ENCODE measurements at regions not wholly inside any gene's neighbourhood (a gene's known extent, or its start where the extent isn't known, plus 50 kb on each side); places are given as distances from the start of the nearest gene placed in this dataset.

- H3K4me3 ChIP-seq (ENCODE audit: low read depth, low read length) = no peak overlapping the region
- DNase-seq = no peak
- H3K9me3 ChIP-seq = no peaks in the 10 kb centered on the region
- no peaks in the 10 kb centered on the region for H3K36me3 ChIP-seq
- no peaks in the 10 kb centered on the region for H3K4me1 ChIP-seq
- TF ChIP-seq, protein P1, sequence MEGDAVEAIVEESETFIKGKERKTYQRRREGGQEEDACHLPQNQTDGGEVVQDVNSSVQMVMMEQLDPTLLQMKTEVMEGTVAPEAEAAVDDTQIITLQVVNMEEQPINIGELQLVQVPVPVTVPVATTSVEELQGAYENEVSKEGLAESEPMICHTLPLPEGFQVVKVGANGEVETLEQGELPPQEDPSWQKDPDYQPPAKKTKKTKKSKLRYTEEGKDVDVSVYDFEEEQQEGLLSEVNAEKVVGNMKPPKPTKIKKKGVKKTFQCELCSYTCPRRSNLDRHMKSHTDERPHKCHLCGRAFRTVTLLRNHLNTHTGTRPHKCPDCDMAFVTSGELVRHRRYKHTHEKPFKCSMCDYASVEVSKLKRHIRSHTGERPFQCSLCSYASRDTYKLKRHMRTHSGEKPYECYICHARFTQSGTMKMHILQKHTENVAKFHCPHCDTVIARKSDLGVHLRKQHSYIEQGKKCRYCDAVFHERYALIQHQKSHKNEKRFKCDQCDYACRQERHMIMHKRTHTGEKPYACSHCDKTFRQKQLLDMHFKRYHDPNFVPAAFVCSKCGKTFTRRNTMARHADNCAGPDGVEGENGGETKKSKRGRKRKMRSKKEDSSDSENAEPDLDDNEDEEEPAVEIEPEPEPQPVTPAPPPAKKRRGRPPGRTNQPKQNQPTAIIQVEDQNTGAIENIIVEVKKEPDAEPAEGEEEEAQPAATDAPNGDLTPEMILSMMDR (IDR thresholded peaks at IDR 0.05; ENCODE audit: low read depth, low read length) = no peak
- H3K27me3 ChIP-seq = no peaks in the 10 kb centered on the region
These were observed 778.0 kb upstream of the NECTIN3 start for GRCh38 chr3:110293660-110294059.

DNA sequence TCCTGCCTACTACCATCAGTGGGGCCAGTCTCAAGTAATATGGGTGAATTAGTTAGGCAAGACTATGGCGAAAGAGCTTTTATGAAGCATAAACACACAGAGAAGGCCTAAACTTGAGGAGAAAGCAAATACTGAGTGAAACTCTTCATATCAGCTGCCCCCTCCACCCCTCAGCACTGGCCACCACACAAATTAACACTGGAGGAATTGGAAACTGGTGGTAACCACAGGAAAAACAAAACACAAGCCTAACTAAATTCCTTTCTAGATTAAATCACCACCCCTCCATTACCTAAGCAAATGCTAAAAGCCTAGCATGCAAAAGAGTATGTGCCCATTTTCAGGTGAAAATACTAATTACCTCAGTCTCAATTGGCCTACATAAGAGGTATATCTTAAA lies 774.7 kb upstream of the NECTIN3 start:
- Histone ChIP-seq H3K36me3 (no peaks in the 10 kb centered on the region), H3K4me1 (no peaks in the 10 kb centered on the region), H3K4me3 (ENCODE audit: low read depth, low read length) (no peak overlapping the region), H3K27me3 (no peaks in the 10 kb centered on the region), H3K9me3 (no peaks in the 10 kb centered on the region)
- DNase-seq = no peak
- TF ChIP-seq, protein P1 (IDR thresholded peaks at IDR 0.05; ENCODE audit: low read depth, low read length) = no peak

- DNase-seq = no peak
- no peaks in the 10 kb centered on the region for H3K27me3 ChIP-seq
- H3K4me3 ChIP-seq (ENCODE audit: low read depth, low read length) = no peak overlapping the region
- no peaks in the 10 kb centered on the region for H3K4me1 ChIP-seq
- H3K36me3 ChIP-seq = no peaks in the 10 kb centered on the region
- H3K9me3 ChIP-seq = no peaks in the 10 kb centered on the region
- TF ChIP-seq, protein P1 (IDR thresholded peaks at IDR 0.05; ENCODE audit: low read depth, low read length) = no peak
These were observed 769.8 kb upstream of the NECTIN3 start for GRCh38 chr3:110301781-110302180.

DNA sequence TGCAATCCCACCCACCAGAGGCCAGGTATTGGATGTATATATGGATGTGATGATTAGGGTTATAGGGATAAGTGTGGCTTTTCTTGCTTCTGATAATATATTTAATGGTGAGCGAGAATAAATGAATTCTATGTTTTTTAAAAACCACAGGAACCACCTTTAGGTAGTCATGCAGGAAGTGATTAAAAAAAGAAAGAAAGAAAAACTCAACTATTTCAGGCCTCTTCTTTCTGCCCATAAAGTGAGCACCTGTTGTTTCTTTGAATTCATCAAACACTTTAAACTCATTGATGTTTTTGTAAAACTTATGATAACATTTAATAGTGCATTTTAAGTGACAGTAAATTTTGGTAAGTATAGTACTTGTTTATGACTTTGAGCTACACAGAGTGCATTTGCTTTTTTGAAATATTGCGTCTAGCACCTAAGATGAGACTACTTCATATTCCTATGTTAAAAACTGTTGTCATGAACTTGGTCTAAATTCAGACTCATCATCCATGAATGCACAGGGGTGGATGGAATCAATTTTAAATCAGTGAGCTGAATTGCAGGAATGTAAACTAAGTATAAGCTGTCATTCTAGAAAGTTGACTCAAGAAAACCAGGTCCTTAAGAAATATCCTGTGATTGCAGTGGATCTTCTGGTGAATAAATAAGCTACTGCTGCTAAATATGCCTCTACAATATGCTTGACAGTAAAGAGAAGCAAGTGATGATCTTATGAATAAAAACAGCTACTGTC lies 764.4 kb upstream of the NECTIN3 start:
- no peaks in the 10 kb centered on the region for H3K9me3 ChIP-seq
- H3K27me3 ChIP-seq = no peaks in the 10 kb centered on the region
- no peaks in the 10 kb centered on the region for H3K4me1 ChIP-seq
- TF ChIP-seq, protein P1 (IDR thresholded peaks at IDR 0.05; ENCODE audit: low read depth, low read length) = no peak
- no peak for DNase-seq
- H3K36me3 ChIP-seq = no peaks in the 10 kb centered on the region
- H3K4me3 ChIP-seq (ENCODE audit: low read depth, low read length) = no peak overlapping the region

GRCh38 chr3:110311541-110311940 lies 760.1 kb upstream of the NECTIN3 start:
- H3K4me3 ChIP-seq (ENCODE audit: low read depth, low read length) = no peak overlapping the region

More at GRCh38 chr3:110311541-110311940, 760.1 kb upstream of the NECTIN3 start:
- H3K9me3 ChIP-seq = no peaks in the 10 kb centered on the region
- no peak for DNase-seq
- no peaks in the 10 kb centered on the region for H3K27me3 ChIP-seq
- no peaks in the 10 kb centered on the region for H3K4me1 ChIP-seq
- no peaks in the 10 kb centered on the region for H3K36me3 ChIP-seq
- TF ChIP-seq, protein P1 (IDR thresholded peaks at IDR 0.05; ENCODE audit: low read depth, low read length) = no peak

All from BE2C (cell line).